ENCODE measurements at regions not wholly inside any gene's neighbourhood (a gene's known extent, or its start where the extent isn't known, plus 50 kb on each side); places are given as distances from the start of the nearest gene placed in this dataset.
"Not testable (repeated sequence)": the region's sequence is repeated elsewhere in the genome, so short reads cannot be mapped to it uniquely, and the experiment has no call there.

GRCh38 chr16:61128545-61129323, 907.5 kb downstream of the CDH8 start:
- no peak overlapping the region for H3K4me3 Mint-ChIP-seq (ENCODE audit: unreplicated experiment)
- no peaks in the 10 kb centered on the region for H3K27me3 Mint-ChIP-seq (ENCODE audit: unreplicated experiment)
- no peaks in the 10 kb centered on the region for H3K4me1 Mint-ChIP-seq (ENCODE audit: unreplicated experiment)
- DNase-seq (ENCODE audit: extremely low spot score, unreplicated experiment): no peak
- H3K36me3 Mint-ChIP-seq (ENCODE audit: unreplicated experiment): no peaks in the 10 kb centered on the region
- no peak for TF ChIP-seq CTCF (IDR thresholded peaks at IDR 0.05)
- no peak overlapping the region for H3K27ac Mint-ChIP-seq (ENCODE audit: unreplicated experiment)
- no peaks in the 10 kb centered on the region for H3K9me3 Mint-ChIP-seq (ENCODE audit: unreplicated experiment)

GRCh38 chr16:61105544-61105943, 930.7 kb downstream of the CDH8 start:
- H3K27ac Mint-ChIP-seq (ENCODE audit: unreplicated experiment): no peak overlapping the region
- H3K9me3 Mint-ChIP-seq (ENCODE audit: unreplicated experiment): no peaks in the 10 kb centered on the region
- H3K27me3 Mint-ChIP-seq (ENCODE audit: unreplicated experiment): no peaks in the 10 kb centered on the region
- no peaks in the 10 kb centered on the region for H3K36me3 Mint-ChIP-seq (ENCODE audit: unreplicated experiment)
- no peaks in the 10 kb centered on the region for H3K4me1 Mint-ChIP-seq (ENCODE audit: unreplicated experiment)
- TF ChIP-seq CTCF (IDR thresholded peaks at IDR 0.05): no peak
- DNase-seq (ENCODE audit: extremely low spot score, unreplicated experiment): no peak
- no peak overlapping the region for H3K4me3 Mint-ChIP-seq (ENCODE audit: unreplicated experiment)

GRCh38 chr16:61098505-61098904, 937.7 kb downstream of the CDH8 start:
- no peak for DNase-seq (ENCODE audit: extremely low spot score, unreplicated experiment)
- Mint-ChIP-seq H3K4me1 (ENCODE audit: unreplicated experiment) (no peaks in the 10 kb centered on the region), H3K36me3 (ENCODE audit: unreplicated experiment) (no peaks in the 10 kb centered on the region), H3K4me3 (ENCODE audit: unreplicated experiment) (no peak overlapping the region), H3K27ac (ENCODE audit: unreplicated experiment) (no peak overlapping the region), H3K27me3 (ENCODE audit: unreplicated experiment) (no peaks in the 10 kb centered on the region), H3K9me3 (ENCODE audit: unreplicated experiment) (peaks cover 14% of the 10 kb centered on the region)
- no peak for TF ChIP-seq CTCF (IDR thresholded peaks at IDR 0.05)

GRCh38 chr16:61091300-61091699, 944.9 kb downstream of the CDH8 start:
- DNase-seq (ENCODE audit: extremely low spot score, unreplicated experiment): not testable (repeated sequence)
- H3K9me3 Mint-ChIP-seq (ENCODE audit: unreplicated experiment): peaks cover 27% of the 10 kb centered on the region

GRCh38 chr16:61083711-61084110, 952.5 kb downstream of the CDH8 start:
- no peaks in the 10 kb centered on the region for H3K4me1 Mint-ChIP-seq (ENCODE audit: unreplicated experiment)
- no peaks in the 10 kb centered on the region for H3K36me3 Mint-ChIP-seq (ENCODE audit: unreplicated experiment)
- H3K27me3 Mint-ChIP-seq (ENCODE audit: unreplicated experiment): no peaks in the 10 kb centered on the region
- no peak for DNase-seq (ENCODE audit: extremely low spot score, unreplicated experiment)
- TF ChIP-seq CTCF (IDR thresholded peaks at IDR 0.05): no peak
- no peaks in the 10 kb centered on the region for H3K9me3 Mint-ChIP-seq (ENCODE audit: unreplicated experiment)
- no peak overlapping the region for H3K4me3 Mint-ChIP-seq (ENCODE audit: unreplicated experiment)
- no peak overlapping the region for H3K27ac Mint-ChIP-seq (ENCODE audit: unreplicated experiment)

More at GRCh38 chr16:61091300-61091699, 944.9 kb downstream of the CDH8 start:
- H3K36me3 Mint-ChIP-seq (ENCODE audit: unreplicated experiment); H3K4me1 Mint-ChIP-seq (ENCODE audit: unreplicated experiment); H3K27ac Mint-ChIP-seq (ENCODE audit: unreplicated experiment); H3K4me3 Mint-ChIP-seq (ENCODE audit: unreplicated experiment); H3K27me3 Mint-ChIP-seq (ENCODE audit: unreplicated experiment): not testable (repeated sequence)
